HCT116 (cell line): ENCODE measurements at regions not wholly inside any gene's neighbourhood (a gene's known extent, or its start where the extent isn't known, plus 50 kb on each side); places are given as distances from the start of the nearest gene placed in this dataset.

Source experiments
- ATAC-seq: fragments of 200-7000 bp; cut with Tn5 transposase; 2 replicates; pipeline ENCODE4 v1.9.1; 2020; ENCODE audit warnings: mild to moderate bottlenecking, moderate library complexity
- BruUV-seq: library from RNA; stranded (reverse); fragments of 400-500 nt; replicated peaks from 2 replicates; lab custom pipeline; 2021; lab: Mats Ljungman, UMichigan
- CTCF ChIA-PET: fragments of 300-600 bp; sonication (Branson Sonifier 250); formaldehyde crosslinking; loops from one replicate; lab custom pipeline; 2021; ENCODE audit warnings: antibody characterized with exemption; lab: Charles Lee
- POLR2A ChIA-PET: fragments of 300-600, 350-600 bp; sonication (Branson Sonifier 250); formaldehyde crosslinking; loops from one replicate; lab custom pipeline; 2021; ENCODE audit warnings: antibody characterized with exemption; lab: Charles Lee
- RAD21 ChIA-PET, 2 experiments: fragments of 300-600 bp; sonication (Branson Sonifier 250); formaldehyde crosslinking; loops; one replicate each; lab custom pipeline; 2023; ENCODE audit warnings: low total read pairs in 2 of 2; ENCODE audit not compliant: uncharacterized antibody in 2 of 2, unreplicated experiment in 2 of 2, low non-redundant PET in 1 of 2; lab: Charles Lee
- DNase-seq: peaks from one replicate; pipeline ENCODE4 v3.0.0-alpha.2; 2010; ENCODE audit warnings: low read depth, low spot score
- H2AFZ ChIP-seq: fragments of 200-600 bp; shearing (Covaris generic), sonication (generic); 2 replicates; pipeline ENCODE4 v1.6.1; 2017; ENCODE audit warnings: low read depth, mixed run types, mixed read lengths, antibody characterized with exemption, low read length; ENCODE audit not compliant: poor library complexity, severe bottlenecking
- H3K27ac ChIP-seq: 2 replicates; pipeline ENCODE4 v1.5.1; 2012; ENCODE audit warnings: low read depth, low read length
- H3K27me3 ChIP-seq: fragments of 200-600 bp; sonication (generic); 2 replicates; pipeline ENCODE4 v1.6.1; 2016; ENCODE audit warnings: mixed run types, low read length, mixed read lengths; ENCODE audit not compliant: insufficient read depth
- H3K36me3 ChIP-seq, 2 experiments: fragments of 200-500 bp in 1 of 2; fragments of 200-600 bp in 1 of 2; sonication (Bioruptor generic) in 1 of 2; sonication (generic) in 1 of 2; 2 replicates each; pipeline versions ENCODE4 v1.5.1 to v1.6.1; 2014 to 2016; ENCODE audit warnings: low read length in 2 of 2, inconsistent platforms in 1 of 2, mixed read lengths in 1 of 2, mixed run types in 1 of 2; ENCODE audit not compliant: insufficient read depth in 2 of 2, control insufficient read depth in 1 of 2
- H3K4me1 ChIP-seq, 2 experiments: fragments of 200-600 bp in 1 of 2; sonication (generic) in 1 of 2; 2 replicates each; pipeline versions ENCODE4 v1.5.1 to v1.6.1; 2012 to 2017; ENCODE audit warnings: low read length in 2 of 2, inconsistent platforms in 1 of 2, mild to moderate bottlenecking in 1 of 2, mixed read lengths in 1 of 2, mixed run types in 1 of 2, moderate library complexity in 1 of 2; ENCODE audit not compliant: insufficient read depth in 2 of 2, control insufficient read depth in 1 of 2
- H3K4me2 ChIP-seq: fragments of 200-600 bp; sonication (generic); 2 replicates; pipeline ENCODE4 v1.6.1; 2017; ENCODE audit warnings: mixed run types, low read length, mixed read lengths
- H3K4me3 ChIP-seq, 2 experiments: fragments of 200-600 bp in 1 of 2; sonication (generic) in 1 of 2; replicated peaks in 1 of 2; 2 replicates each; pipeline ENCODE4 v1.5.1; 2011 to 2016; ENCODE audit warnings: low read length in 2 of 2, control low read depth in 1 of 2, low read depth in 1 of 2, mild to moderate bottlenecking in 1 of 2, mixed read lengths in 1 of 2, mixed run types in 1 of 2
- H3K79me2 ChIP-seq: fragments of 200-600 bp; sonication (generic); 2 replicates; pipeline ENCODE4 v1.6.1; 2017; ENCODE audit warnings: mild to moderate bottlenecking, mixed run types, low read length, moderate library complexity, mixed read lengths; ENCODE audit not compliant: insufficient read depth
- H3K9ac ChIP-seq: fragments of 200-600 bp; sonication (generic); 2 replicates; pipeline ENCODE4 v1.6.1; 2016; ENCODE audit warnings: low read length, mixed read lengths
- H3K9me2 ChIP-seq: fragments of 200-600 bp; sonication (generic), shearing (Covaris generic); 2 replicates; pipeline ENCODE4 v1.6.1; 2017; ENCODE audit warnings: mixed run types, mild to moderate bottlenecking, moderate library complexity; ENCODE audit not compliant: insufficient read depth
- H3K9me3 ChIP-seq, 2 experiments: fragments of 200-500 bp in 1 of 2; fragments of 200-600 bp in 1 of 2; sonication (Bioruptor generic) in 1 of 2; sonication (generic) in 1 of 2; 2 replicates each; pipeline ENCODE4 v1.6.1; 2014 to 2017; ENCODE audit warnings: low read length in 2 of 2, mixed read lengths in 2 of 2, inconsistent platforms in 1 of 2, low read depth in 1 of 2, mild to moderate bottlenecking in 1 of 2, mixed run types in 1 of 2, moderate library complexity in 1 of 2; ENCODE audit not compliant: control insufficient read depth in 1 of 2, insufficient read depth in 1 of 2
- H4K20me1 ChIP-seq: fragments of 200-600 bp; sonication (generic), shearing (Covaris generic); 2 replicates; pipeline ENCODE4 v1.6.1; 2017; ENCODE audit warnings: mixed run types, mild to moderate bottlenecking, moderate library complexity; ENCODE audit not compliant: insufficient read depth
- CBX3 ChIP-seq: IDR thresholded peaks from 2 replicates; pipeline ENCODE4 v1.6.1; 2012; ENCODE audit warnings: low read depth
- ELF1 ChIP-seq: IDR thresholded peaks from 2 replicates; pipeline ENCODE4 v1.6.1; 2012; ENCODE audit warnings: low read depth, borderline replicate concordance
- EZH2 ChIP-seq: fragments of 200-600 bp; sonication (generic); IDR thresholded peaks from 2 replicates; pipeline ENCODE4 v1.6.1; 2017; ENCODE audit warnings: antibody characterized with exemption, mixed run types
- EZH2phosphoT487 ChIP-seq: fragments of 200-600 bp; IDR thresholded peaks from 2 replicates; pipeline ENCODE4 v1.6.1; 2018; ENCODE audit warnings: antibody characterized with exemption, borderline replicate concordance
- FOSL1 ChIP-seq: IDR thresholded peaks from 2 replicates; pipeline ENCODE4 v1.6.1; 2012; ENCODE audit warnings: low read depth
- JUND ChIP-seq: IDR thresholded peaks from 2 replicates; pipeline ENCODE4 v1.6.1; 2012
- POLR2A ChIP-seq: IDR thresholded peaks from 2 replicates; pipeline ENCODE4 v1.7.0; 2011; ENCODE audit warnings: borderline replicate concordance; ENCODE audit not compliant: insufficient read depth, insufficient read length; ENCODE audit errors: extremely low read depth
- POLR2AphosphoS5 ChIP-seq: IDR thresholded peaks from 2 replicates; pipeline ENCODE4 v1.6.1; 2011; ENCODE audit warnings: mild to moderate bottlenecking, low read depth, low read length, moderate library complexity
- RAD21 ChIP-seq: IDR thresholded peaks from 2 replicates; pipeline ENCODE4 v1.6.1; 2012; ENCODE audit warnings: low read depth, mild to moderate bottlenecking
- SIN3A ChIP-seq: IDR thresholded peaks from 2 replicates; pipeline ENCODE4 v1.6.1; 2012; ENCODE audit warnings: low read depth
- YY1 ChIP-seq: IDR thresholded peaks from 2 replicates; pipeline ENCODE4 v1.6.1; 2011; ENCODE audit warnings: low read length, low read depth, moderate library complexity, mild to moderate bottlenecking; ENCODE audit not compliant: insufficient replicate concordance; ENCODE audit errors: extremely low read depth
- ZBTB33 ChIP-seq: IDR thresholded peaks from 2 replicates; pipeline ENCODE4 v1.6.1; 2011; ENCODE audit warnings: mild to moderate bottlenecking, low read length, moderate library complexity; ENCODE audit not compliant: insufficient replicate concordance; ENCODE audit errors: extremely low read depth
- ZFX ChIP-seq: fragments of 450-650 bp; IDR thresholded peaks from 2 replicates; pipeline ENCODE4 v1.6.1; 2017
- ZNF274 ChIP-seq: fragments of 200-500 bp; sonication (Bioruptor generic); IDR thresholded peaks from 2 replicates; pipeline ENCODE4 v1.6.1; 2014; ENCODE audit warnings: mild to moderate bottlenecking, low read depth, low read length, inconsistent platforms
- intact Hi-C: fragments of 100-400 bp; cut with micrococcal nuclease; formaldehyde crosslinking; loops from 2 replicates; pipeline ENCODE4 v1.10.0; 2022
- TF ChIP-seq, protein P1 (sequence below): IDR thresholded peaks from 2 replicates; pipeline ENCODE4 v1.6.1; 2012
- TF ChIP-seq, protein P2 (sequence below): IDR thresholded peaks from 2 replicates; pipeline ENCODE4 v1.6.1; 2012; ENCODE audit warnings: low read depth

DNA sequence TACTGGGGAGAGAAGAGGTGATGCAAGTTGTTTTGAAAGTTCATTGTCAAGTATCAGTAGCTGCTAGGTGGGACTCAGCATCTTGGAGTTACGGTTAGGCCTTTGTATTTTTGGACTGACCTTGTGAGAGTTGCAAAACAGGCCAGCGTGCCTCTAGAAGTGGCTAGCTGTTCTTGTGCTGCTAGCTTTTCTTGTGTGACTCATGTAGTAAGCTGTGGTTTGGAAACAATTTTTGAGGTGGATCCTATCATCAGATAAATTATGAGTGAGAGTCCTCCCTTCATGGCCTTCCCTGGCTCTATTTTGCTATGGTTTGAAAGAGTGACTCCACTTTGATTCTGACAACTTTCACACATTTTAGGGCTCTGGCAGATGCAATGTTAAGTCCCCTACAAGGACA lies 409.2 kb upstream of the HS6ST1 start:
- Histone ChIP-seq H3K9ac (no peak overlapping the region), H3K27ac (no peak overlapping the region), H3K36me3 (no peaks in the 10 kb centered on the region), H3K4me1 (no peaks in the 10 kb centered on the region), H3K4me2 (no peak overlapping the region), H3K79me2 (no peaks in the 10 kb centered on the region), H3K9me3 (0 out of 4 replicates have a peak, but pooled peaks cover 0 to 3% of the 10 kb centered on the region in 2 experiments), H4K20me1 (no peaks in the 10 kb centered on the region), H2AFZ (no peak overlapping the region), H3K4me3 (no peak overlapping the region), H3K27me3 (no peaks in the 10 kb centered on the region), H3K9me2 (no peaks in the 10 kb centered on the region)
- intact Hi-C loops: no loop called here
- RAD21 ChIA-PET: interaction anchor here in 1 of 2 experiments (0.7 kb wide), 1 partner anchor 13 kb away, joined by 3 read pairs; no protein-coding TSS in a partner anchor
- no TSS peak for BruUV-seq
- CTCF ChIA-PET: no interaction called here
- DNase-seq (no peak), ATAC-seq (no peak)
- no peak for TF ChIP-seq POLR2A
- TF ChIP-seq ZFX: no peak
- no peak for TF ChIP-seq YY1
- no peak for TF ChIP-seq FOSL1
- TF ChIP-seq SIN3A: no peak
- TF ChIP-seq JUND: no peak
- TF ChIP-seq ZBTB33: no peak
- TF ChIP-seq EZH2: no peak
- TF ChIP-seq CBX3: no peak
- TF ChIP-seq ZNF274: no peak
- TF ChIP-seq POLR2AphosphoS5: no peak
- TF ChIP-seq RAD21: no peak
- no peak for TF ChIP-seq EZH2phosphoT487
- TF ChIP-seq, protein P1, sequence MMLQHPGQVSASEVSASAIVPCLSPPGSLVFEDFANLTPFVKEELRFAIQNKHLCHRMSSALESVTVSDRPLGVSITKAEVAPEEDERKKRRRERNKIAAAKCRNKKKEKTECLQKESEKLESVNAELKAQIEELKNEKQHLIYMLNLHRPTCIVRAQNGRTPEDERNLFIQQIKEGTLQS: no peak
- no peak for TF ChIP-seq ELF1
- TF ChIP-seq, protein P2, sequence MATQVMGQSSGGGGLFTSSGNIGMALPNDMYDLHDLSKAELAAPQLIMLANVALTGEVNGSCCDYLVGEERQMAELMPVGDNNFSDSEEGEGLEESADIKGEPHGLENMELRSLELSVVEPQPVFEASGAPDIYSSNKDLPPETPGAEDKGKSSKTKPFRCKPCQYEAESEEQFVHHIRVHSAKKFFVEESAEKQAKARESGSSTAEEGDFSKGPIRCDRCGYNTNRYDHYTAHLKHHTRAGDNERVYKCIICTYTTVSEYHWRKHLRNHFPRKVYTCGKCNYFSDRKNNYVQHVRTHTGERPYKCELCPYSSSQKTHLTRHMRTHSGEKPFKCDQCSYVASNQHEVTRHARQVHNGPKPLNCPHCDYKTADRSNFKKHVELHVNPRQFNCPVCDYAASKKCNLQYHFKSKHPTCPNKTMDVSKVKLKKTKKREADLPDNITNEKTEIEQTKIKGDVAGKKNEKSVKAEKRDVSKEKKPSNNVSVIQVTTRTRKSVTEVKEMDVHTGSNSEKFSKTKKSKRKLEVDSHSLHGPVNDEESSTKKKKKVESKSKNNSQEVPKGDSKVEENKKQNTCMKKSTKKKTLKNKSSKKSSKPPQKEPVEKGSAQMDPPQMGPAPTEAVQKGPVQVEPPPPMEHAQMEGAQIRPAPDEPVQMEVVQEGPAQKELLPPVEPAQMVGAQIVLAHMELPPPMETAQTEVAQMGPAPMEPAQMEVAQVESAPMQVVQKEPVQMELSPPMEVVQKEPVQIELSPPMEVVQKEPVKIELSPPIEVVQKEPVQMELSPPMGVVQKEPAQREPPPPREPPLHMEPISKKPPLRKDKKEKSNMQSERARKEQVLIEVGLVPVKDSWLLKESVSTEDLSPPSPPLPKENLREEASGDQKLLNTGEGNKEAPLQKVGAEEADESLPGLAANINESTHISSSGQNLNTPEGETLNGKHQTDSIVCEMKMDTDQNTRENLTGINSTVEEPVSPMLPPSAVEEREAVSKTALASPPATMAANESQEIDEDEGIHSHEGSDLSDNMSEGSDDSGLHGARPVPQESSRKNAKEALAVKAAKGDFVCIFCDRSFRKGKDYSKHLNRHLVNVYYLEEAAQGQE: no peak
- POLR2A ChIA-PET: no interaction called here
